Central memory CD8-positive, alpha-beta T cell (primary cell): ENCODE measurements at regions not wholly inside any gene's neighbourhood (a gene's known extent, or its start where the extent isn't known, plus 50 kb on each side); places are given as distances from the start of the nearest gene placed in this dataset.

ENCODE experiments used
- ATAC-seq: fragments of 150-1000 bp; cut with Tn5 transposase; replicated peaks from 2 replicates; pipeline ENCODE4 v1.10.0; 2022; ENCODE audit warnings: mild to moderate bottlenecking, moderate FRiP score, moderate number of reproducible peaks; ENCODE audit not compliant: poor library complexity, severe bottlenecking; ENCODE audit errors: extremely low read depth
- DNase-seq, 2 donors: peaks; one replicate each; pipeline ENCODE4 v3.0.0; 2021; ENCODE audit warnings: low spot score in 2 of 2
- H3K27ac Mint-ChIP-seq: one replicate; pipeline ENCODE4 v1.8.0; 2022; ENCODE audit warnings: low read depth, mild to moderate bottlenecking, moderate library complexity, mixed read lengths
- H3K27me3 Mint-ChIP-seq: one replicate; pipeline ENCODE4 v1.8.0; 2022; ENCODE audit warnings: mixed read lengths
- H3K36me3 Mint-ChIP-seq: one replicate; pipeline ENCODE4 v1.8.0; 2022; ENCODE audit warnings: mild to moderate bottlenecking, moderate library complexity, mixed read lengths; ENCODE audit not compliant: insufficient read depth
- H3K4me1 Mint-ChIP-seq: one replicate; pipeline ENCODE4 v1.8.0; 2022; ENCODE audit warnings: mixed read lengths
- H3K4me3 Mint-ChIP-seq: one replicate; pipeline ENCODE4 v1.8.0; 2022; ENCODE audit warnings: mild to moderate bottlenecking, moderate library complexity, mixed read lengths
- H3K9me3 Mint-ChIP-seq: one replicate; pipeline ENCODE4 v1.8.0; 2022; ENCODE audit warnings: mixed read lengths

- no peak overlapping the region for H3K4me3 Mint-ChIP-seq
- no peaks in the 10 kb centered on the region for H3K4me1 Mint-ChIP-seq
- DNase-seq, result no peak
- no peaks in the 10 kb centered on the region for H3K36me3 Mint-ChIP-seq
- no peaks in the 10 kb centered on the region for H3K9me3 Mint-ChIP-seq
- no peak for ATAC-seq
- H3K27ac Mint-ChIP-seq, result no peak overlapping the region
- peaks cover 18% of the 10 kb centered on the region for H3K27me3 Mint-ChIP-seq
These were observed 328.7 kb upstream of the B3GAT1 start for GRCh38 chr11:134740590-134741261.

- Mint-ChIP-seq H3K27ac (no peak overlapping the region), H3K27me3 (peaks cover 10% of the 10 kb centered on the region), H3K4me3 (no peak overlapping the region), H3K9me3 (no peaks in the 10 kb centered on the region), H3K36me3 (peaks cover 3% of the 10 kb centered on the region), H3K4me1 (no peaks in the 10 kb centered on the region)
- ATAC-seq, result no peak
- no peak for DNase-seq
These were observed 327.1 kb upstream of the B3GAT1 start for GRCh38 chr11:134739136-134739535.

GRCh38 chr11:134738581-134738980, 326.5 kb upstream of the B3GAT1 start:
- Mint-ChIP-seq H3K4me3 (no peak overlapping the region), H3K27me3 (peaks cover 10% of the 10 kb centered on the region), H3K9me3 (no peaks in the 10 kb centered on the region), H3K36me3 (peaks cover 3% of the 10 kb centered on the region), H3K27ac (no peak overlapping the region), H3K4me1 (no peaks in the 10 kb centered on the region)
- DNase-seq (no peak), ATAC-seq (no peak)

- H3K27ac Mint-ChIP-seq, result no peak overlapping the region
- no peaks in the 10 kb centered on the region for H3K9me3 Mint-ChIP-seq
- H3K4me1 Mint-ChIP-seq, result no peaks in the 10 kb centered on the region
- H3K27me3 Mint-ChIP-seq, result peaks cover 18% of the 10 kb centered on the region
- peaks cover 6% of the 10 kb centered on the region for H3K36me3 Mint-ChIP-seq
- ATAC-seq (no peak), DNase-seq (no peak)
- H3K4me3 Mint-ChIP-seq, result no peak overlapping the region
These were observed 325.8 kb upstream of the B3GAT1 start for GRCh38 chr11:134737563-134738510.

- H3K9me3 Mint-ChIP-seq, result no peaks in the 10 kb centered on the region
- H3K36me3 Mint-ChIP-seq, result peaks cover 6% of the 10 kb centered on the region
- ATAC-seq, result no peak
- no peaks in the 10 kb centered on the region for H3K4me1 Mint-ChIP-seq
- no peak for DNase-seq
- H3K27ac Mint-ChIP-seq, result no peak overlapping the region
- H3K27me3 Mint-ChIP-seq, result peaks cover 32% of the 10 kb centered on the region
- no peak overlapping the region for H3K4me3 Mint-ChIP-seq
These were observed 324.4 kb upstream of the B3GAT1 start for GRCh38 chr11:134736251-134736947.

GRCh38 chr11:134734894-134735293, 322.9 kb upstream of the B3GAT1 start:
- ATAC-seq (no peak), DNase-seq (no peak)
- peaks cover 42% of the 10 kb centered on the region for H3K27me3 Mint-ChIP-seq
- peaks cover 6% of the 10 kb centered on the region for H3K36me3 Mint-ChIP-seq
- H3K4me1 Mint-ChIP-seq, result no peaks in the 10 kb centered on the region
- H3K9me3 Mint-ChIP-seq, result no peaks in the 10 kb centered on the region
- H3K4me3 Mint-ChIP-seq, result peak overlapping the region; percentile 50
- H3K27ac Mint-ChIP-seq, result peak overlapping the region; percentile 79

- Mint-ChIP-seq H3K36me3 (peaks cover 6% of the 10 kb centered on the region), H3K27ac (peak overlapping the region; percentile 79), H3K4me3 (peak overlapping the region; percentile 50), H3K4me1 (no peaks in the 10 kb centered on the region), H3K9me3 (no peaks in the 10 kb centered on the region), H3K27me3 (peaks cover 45% of the 10 kb centered on the region)
- no peak for ATAC-seq
- no peak for DNase-seq
These were observed 322.3 kb upstream of the B3GAT1 start for GRCh38 chr11:134734141-134734845.

- no peak for DNase-seq
- Mint-ChIP-seq H3K27ac (no peak overlapping the region), H3K9me3 (no peaks in the 10 kb centered on the region), H3K4me1 (no peaks in the 10 kb centered on the region), H3K36me3 (peaks cover 6% of the 10 kb centered on the region), H3K27me3 (peaks cover 52% of the 10 kb centered on the region), H3K4me3 (no peak overlapping the region)
- no peak for ATAC-seq
These were observed 321.6 kb upstream of the B3GAT1 start for GRCh38 chr11:134733646-134734045.

GRCh38 chr11:134731213-134731961, 319.3 kb upstream of the B3GAT1 start:
- no peak for ATAC-seq
- peaks cover 73% of the 10 kb centered on the region for H3K27me3 Mint-ChIP-seq
- no peak overlapping the region for H3K4me3 Mint-ChIP-seq
- H3K4me1 Mint-ChIP-seq, result no peaks in the 10 kb centered on the region
- H3K9me3 Mint-ChIP-seq, result no peaks in the 10 kb centered on the region
- DNase-seq, result no peak
- H3K27ac Mint-ChIP-seq, result no peak overlapping the region
- H3K36me3 Mint-ChIP-seq, result peaks cover 6% of the 10 kb centered on the region

GRCh38 chr11:134730561-134731212, 318.6 kb upstream of the B3GAT1 start:
- DNase-seq, result no peak
- no peak overlapping the region for H3K27ac Mint-ChIP-seq
- no peak for ATAC-seq

GRCh38 chr11:134730101-134730500, 318.1 kb upstream of the B3GAT1 start:
- peaks cover 85% of the 10 kb centered on the region for H3K27me3 Mint-ChIP-seq
- no peaks in the 10 kb centered on the region for H3K9me3 Mint-ChIP-seq
- H3K27ac Mint-ChIP-seq, result no peak overlapping the region
- ATAC-seq (no peak), DNase-seq (no peak)
- peaks cover 6% of the 10 kb centered on the region for H3K36me3 Mint-ChIP-seq
- H3K4me3 Mint-ChIP-seq, result no peak overlapping the region
- no peaks in the 10 kb centered on the region for H3K4me1 Mint-ChIP-seq

More at GRCh38 chr11:134730561-134731212, 318.6 kb upstream of the B3GAT1 start:
- H3K27me3 Mint-ChIP-seq, result peaks cover 80% of the 10 kb centered on the region
- no peaks in the 10 kb centered on the region for H3K4me1 Mint-ChIP-seq
- H3K36me3 Mint-ChIP-seq, result peaks cover 6% of the 10 kb centered on the region
- H3K9me3 Mint-ChIP-seq, result no peaks in the 10 kb centered on the region
- H3K4me3 Mint-ChIP-seq, result no peak overlapping the region
